GM10248 (cell line): ENCODE measurements at regions not wholly inside any gene's neighbourhood (a gene's known extent, or its start where the extent isn't known, plus 50 kb on each side); places are given as distances from the start of the nearest gene placed in this dataset.

Source experiments
- CTCF ChIA-PET: fragments of 300-600 bp; sonication (Branson Sonifier 250); formaldehyde crosslinking; extraction: SDS; loops from one replicate; lab custom pipeline; 2021; ENCODE audit warnings: antibody characterized with exemption; lab: Yijun Ruan, JAX
- POLR2A ChIA-PET: fragments of 350-650 bp; sonication (Branson Sonifier 250); formaldehyde crosslinking; extraction: SDS; loops from one replicate; lab custom pipeline; 2020; ENCODE audit warnings: antibody characterized with exemption; lab: Yijun Ruan, JAX
- DNase-seq: peaks from one replicate; pipeline ENCODE4 v3.0.0; 2012; ENCODE audit errors: extremely low spot score
- CTCF ChIP-seq: IDR thresholded peaks from 2 replicates; pipeline ENCODE4 v1.5.1; 2012; ENCODE audit warnings: mild to moderate bottlenecking, low read depth; ENCODE audit errors: extremely low read depth, missing control alignments, control extremely low read depth

DNA sequence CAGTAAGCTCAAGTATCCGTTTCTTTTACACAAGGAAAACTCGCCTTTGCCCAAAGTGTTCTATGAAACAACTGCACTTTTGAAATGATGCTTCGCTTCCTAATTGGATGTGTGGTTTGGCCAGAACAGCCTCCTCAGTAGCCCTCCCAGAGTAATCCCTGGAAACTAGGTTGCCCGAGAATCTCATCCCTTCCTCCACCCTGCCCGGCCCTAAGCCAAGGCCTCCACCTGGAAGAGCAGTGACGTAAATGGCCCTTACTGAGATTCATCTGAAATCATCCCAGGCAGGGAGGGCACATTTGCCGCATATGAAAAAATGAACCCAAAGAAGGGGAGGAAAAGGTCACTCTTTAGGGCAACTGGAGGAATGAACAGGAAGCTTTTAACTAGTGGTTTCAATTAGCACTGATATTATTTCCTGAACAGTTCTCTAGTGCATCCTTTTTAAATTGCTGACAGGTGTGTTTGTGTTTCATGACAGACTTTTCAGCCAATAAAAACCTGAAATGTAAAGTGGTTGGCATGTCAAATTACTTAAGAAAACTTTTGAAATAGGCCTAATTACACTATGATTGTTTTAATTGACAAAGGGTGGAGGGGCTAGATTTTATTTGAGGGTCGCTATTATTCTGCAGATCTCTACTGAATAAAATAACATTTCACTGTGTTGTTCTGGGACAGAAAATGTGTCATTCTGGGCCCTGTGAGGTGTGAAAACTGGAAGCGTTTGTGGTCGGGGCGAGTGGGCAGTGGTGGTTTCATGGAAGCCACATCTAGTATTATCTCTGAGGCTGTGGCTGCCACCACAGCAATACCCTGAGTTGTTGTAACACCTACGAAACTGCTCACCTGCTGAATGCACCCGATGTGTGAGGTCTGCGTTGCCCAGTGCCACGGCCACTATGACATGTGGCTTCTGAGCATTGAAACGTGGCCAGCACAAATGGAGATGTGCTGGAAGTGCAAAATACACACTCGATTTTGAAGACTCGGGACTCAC, 112.1 kb downstream of the ZIC5 start:
- no peak for DNase-seq
- POLR2A ChIA-PET: no interaction called here
- CTCF ChIA-PET: no interaction called here
- TF ChIP-seq CTCF: no peak

DNA sequence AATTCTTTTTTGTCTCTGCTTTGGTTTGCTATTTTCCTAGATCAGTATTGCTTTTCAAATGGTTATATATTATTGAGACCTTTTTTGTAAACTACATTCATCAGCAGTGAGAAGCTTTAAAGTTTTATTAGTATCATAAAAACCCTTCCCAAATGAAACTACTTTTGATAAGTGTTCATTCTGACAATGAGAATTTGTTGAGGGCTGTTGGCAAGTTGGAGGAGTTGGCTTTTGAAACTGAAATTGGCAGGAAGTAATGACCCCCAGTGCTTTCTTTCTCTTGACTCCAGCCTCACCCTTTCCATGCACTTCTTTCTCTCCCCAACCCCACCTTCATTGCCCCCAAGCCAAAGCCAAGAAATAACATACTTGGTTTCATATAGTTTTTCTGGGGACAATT, 113.8 kb downstream of the ZIC5 start:
- POLR2A ChIA-PET: no interaction called here
- no peak for TF ChIP-seq CTCF
- DNase-seq: no peak
- CTCF ChIA-PET: interaction anchor here (1.4 to 1.5 kb wide), 2 partner anchors 41 to 43 kb away, joined by 3 to 4 read pairs; no protein-coding TSS in a partner anchor

GRCh38 chr13:99855526-99856420, 115.8 kb downstream of the ZIC5 start:
- no peak for TF ChIP-seq CTCF
- DNase-seq: no peak
- ChIA-PET CTCF (interaction anchor here (0.9 to 1.1 kb wide), 2 partner anchors 13 to 44 kb away, joined by 3 to 4 read pairs; no protein-coding TSS in a partner anchor), POLR2A (no interaction called here)

- CTCF ChIA-PET: no interaction called here
- TF ChIP-seq CTCF: no peak
- no peak for DNase-seq
- POLR2A ChIA-PET: no interaction called here
Measured at GRCh38 chr13:99854366-99854765, 117.2 kb downstream of the ZIC5 start.

DNA sequence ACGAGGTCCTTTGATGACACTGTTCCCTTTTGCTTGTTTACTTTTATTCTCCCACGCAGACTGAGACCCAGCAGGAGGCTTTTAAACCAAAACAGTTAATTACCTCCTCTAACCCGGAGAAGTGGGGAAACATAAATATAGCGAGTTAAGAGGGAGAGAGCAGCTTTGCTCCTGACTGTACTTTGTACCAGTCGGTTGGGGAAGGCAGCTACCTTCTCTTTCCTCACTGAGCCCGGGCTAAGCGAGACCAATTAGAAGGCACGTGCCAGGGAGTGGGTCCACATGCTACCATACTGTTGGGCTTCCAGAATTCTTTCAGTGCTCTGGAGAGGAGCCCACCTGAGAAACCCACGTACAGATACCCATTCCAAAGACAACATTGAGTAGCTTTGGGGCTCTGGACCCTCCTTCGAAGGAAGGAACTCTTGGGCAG, 124.2 kb downstream of the ZIC5 start:
- ChIA-PET CTCF (interaction anchor here (1.2 kb wide), 1 partner anchor 16 kb away, joined by 3 read pairs; no protein-coding TSS in a partner anchor), POLR2A (no interaction called here)
- no peak for TF ChIP-seq CTCF
- no peak for DNase-seq
